Fibroblast of villous mesenchyme (primary cell): ENCODE measurements at regions not wholly inside any gene's neighbourhood (a gene's known extent, or its start where the extent isn't known, plus 50 kb on each side); places are given as distances from the start of the nearest gene placed in this dataset.
A peak's percentile ranks its signal among the peaks of the same experiment; 100 is the strongest.

ENCODE experiments used
- DNase-seq: peaks from one replicate; pipeline ENCODE4 v3.0.0-alpha.2; 2010; ENCODE audit warnings: low read depth
- H3K4me3 ChIP-seq: 2 replicates; pipeline ENCODE4 v1.5.1; 2011; ENCODE audit warnings: low read depth, mild to moderate bottlenecking, low read length
- CTCF ChIP-seq: IDR thresholded peaks from 2 replicates; pipeline ENCODE4 v1.5.1; 2012; ENCODE audit warnings: low read depth, mild to moderate bottlenecking, low read length; ENCODE audit not compliant: insufficient read depth

GRCh38 chr6:80467408-80467807 is 360.9 kb downstream of the BCKDHB start:
- no peak for TF ChIP-seq CTCF
- DNase-seq = no peak
- no peak overlapping the region for H3K4me3 ChIP-seq

GRCh38 chr6:80466981-80467380 is 360.5 kb downstream of the BCKDHB start:
- no peak overlapping the region for H3K4me3 ChIP-seq
- no peak for DNase-seq
- TF ChIP-seq CTCF = no peak

GRCh38 chr6:80465513-80465912 is 359.0 kb downstream of the BCKDHB start:
- TF ChIP-seq CTCF = no peak
- no peak for DNase-seq
- H3K4me3 ChIP-seq = no peak overlapping the region

- no peak overlapping the region for H3K4me3 ChIP-seq
- TF ChIP-seq CTCF = no peak
- no peak for DNase-seq
Observed at GRCh38 chr6:80464901-80465300, 358.4 kb downstream of the BCKDHB start.

- no peak for DNase-seq
- TF ChIP-seq CTCF = no peak
- H3K4me3 ChIP-seq = no peak overlapping the region
Observed at GRCh38 chr6:80463197-80463596, 356.7 kb downstream of the BCKDHB start.

- no peak overlapping the region for H3K4me3 ChIP-seq
- no peak for TF ChIP-seq CTCF
- DNase-seq = no peak
Observed at GRCh38 chr6:80460257-80460865, 353.9 kb downstream of the BCKDHB start.

GRCh38 chr6:80457439-80457933 is 351.0 kb downstream of the BCKDHB start:
- no peak overlapping the region for H3K4me3 ChIP-seq
- DNase-seq = peak; percentile 84
- no peak for TF ChIP-seq CTCF
